Hepatocyte (in vitro differentiated cells): ENCODE measurements at regions not wholly inside any gene's neighbourhood (a gene's known extent, or its start where the extent isn't known, plus 50 kb on each side); places are given as distances from the start of the nearest gene placed in this dataset.

Experiments
- DNase-seq: peaks from one replicate; pipeline ENCODE4 v3.0.0-alpha.2; 2016; ENCODE audit warnings: low spot score
- H2AFZ ChIP-seq: fragments of 200-600 bp; sonication (generic); 2 replicates; pipeline ENCODE4 v1.6.0; 2016; ENCODE audit warnings: antibody characterized with exemption, mild to moderate bottlenecking
- H3K27ac ChIP-seq: fragments of 200-600 bp; sonication (generic); 2 replicates; pipeline ENCODE4 v1.5.1; 2016; ENCODE audit warnings: mild to moderate bottlenecking
- H3K27me3 ChIP-seq: fragments of 200-600 bp; sonication (generic); 2 replicates; pipeline ENCODE4 v1.6.1; 2016
- H3K36me3 ChIP-seq: fragments of 200-600 bp; sonication (generic); replicated peaks from 2 replicates; pipeline ENCODE4 v1.5.1; 2016; ENCODE audit warnings: low read depth; ENCODE audit not compliant: insufficient read depth
- H3K4me1 ChIP-seq: fragments of 200-600 bp; sonication (generic); 2 replicates; pipeline ENCODE4 v1.5.1; 2016; ENCODE audit warnings: mild to moderate bottlenecking, moderate library complexity; ENCODE audit not compliant: insufficient read depth
- H3K4me2 ChIP-seq: fragments of 200-600 bp; sonication (generic); 2 replicates; pipeline ENCODE4 v1.6.0; 2016
- H3K4me3 ChIP-seq: fragments of 200-600 bp; sonication (generic); 2 replicates; pipeline ENCODE4 v1.5.1; 2016; ENCODE audit warnings: mild to moderate bottlenecking
- H3K79me2 ChIP-seq: fragments of 200-600 bp; sonication (generic); 2 replicates; pipeline ENCODE4 v1.6.0; 2017; ENCODE audit warnings: mild to moderate bottlenecking
- H3K9me2 ChIP-seq: fragments of 200-600 bp; sonication (generic); replicated peaks from 2 replicates; pipeline ENCODE4 v1.6.0; 2017; ENCODE audit warnings: mild to moderate bottlenecking; ENCODE audit not compliant: insufficient read depth
- H3K9me3 ChIP-seq: fragments of 200-600 bp; sonication (generic); 2 replicates; pipeline ENCODE4 v1.5.1; 2016; ENCODE audit warnings: low read depth, mild to moderate bottlenecking
- H4K20me1 ChIP-seq: fragments of 200-600 bp; sonication (generic); 2 replicates; pipeline ENCODE4 v1.6.0; 2016; ENCODE audit warnings: mild to moderate bottlenecking; ENCODE audit not compliant: insufficient read depth, poor library complexity, severe bottlenecking
- EZH2 ChIP-seq: fragments of 200-600 bp; sonication (generic); IDR thresholded peaks from 2 replicates; pipeline ENCODE4 v1.6.1; 2016; ENCODE audit warnings: antibody characterized with exemption, mild to moderate bottlenecking, borderline replicate concordance
- EZH2phosphoT487 ChIP-seq: fragments of 200-600 bp; sonication (generic); IDR thresholded peaks from one replicate; pipeline ENCODE4 v1.6.1; 2018; ENCODE audit warnings: antibody characterized with exemption, mild to moderate bottlenecking, low read depth, moderate library complexity; ENCODE audit not compliant: unreplicated experiment, severe bottlenecking
- WGBS: methylation state at CpG from one replicate; pipeline ENCODE4 v1.1.6; 2016; ENCODE audit warnings: low lambda C conversion rate; ENCODE audit errors: missing lambda C conversion rate; 5-methylcytosine and 5-hydroxymethylcytosine counted together
- TF ChIP-seq, protein P1 (sequence below): fragments of 200-600 bp; sonication (generic); IDR thresholded peaks from 2 replicates; pipeline ENCODE4 v1.5.1; 2016; ENCODE audit warnings: antibody characterized with exemption, mild to moderate bottlenecking; ENCODE audit not compliant: poor library complexity

DNA sequence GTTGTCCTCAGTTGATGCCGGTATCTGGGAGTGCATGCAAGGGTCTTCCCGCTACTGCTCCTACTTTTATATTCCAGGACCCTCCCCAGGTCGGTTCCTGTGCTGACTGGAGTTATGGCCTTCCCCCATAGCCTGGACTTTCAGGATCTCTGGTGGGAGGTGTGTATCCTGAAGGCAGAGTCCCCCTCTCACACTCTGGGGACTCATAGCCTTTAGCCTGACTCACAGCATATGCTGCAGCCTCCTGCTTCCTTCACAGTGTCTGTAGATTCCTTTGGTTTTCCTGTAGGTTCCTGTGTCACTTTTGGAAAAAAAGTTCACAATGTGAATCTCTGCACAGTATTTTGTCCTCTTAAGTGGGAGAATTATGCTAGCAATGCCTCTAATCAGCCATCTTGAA, 180.6 kb upstream of the RBMS3 start:
- no peaks in the 10 kb centered on the region for H3K79me2 ChIP-seq
- H3K9me3 ChIP-seq: no peaks in the 10 kb centered on the region
- H3K9me2 ChIP-seq: no peaks in the 10 kb centered on the region
- no peak overlapping the region for H3K4me2 ChIP-seq
- H3K27ac ChIP-seq: no peak overlapping the region
- WGBS: 86% methylated on average over 3 of the region's 3 CpGs
- H3K27me3 ChIP-seq: no peaks in the 10 kb centered on the region
- TF ChIP-seq, protein P1, sequence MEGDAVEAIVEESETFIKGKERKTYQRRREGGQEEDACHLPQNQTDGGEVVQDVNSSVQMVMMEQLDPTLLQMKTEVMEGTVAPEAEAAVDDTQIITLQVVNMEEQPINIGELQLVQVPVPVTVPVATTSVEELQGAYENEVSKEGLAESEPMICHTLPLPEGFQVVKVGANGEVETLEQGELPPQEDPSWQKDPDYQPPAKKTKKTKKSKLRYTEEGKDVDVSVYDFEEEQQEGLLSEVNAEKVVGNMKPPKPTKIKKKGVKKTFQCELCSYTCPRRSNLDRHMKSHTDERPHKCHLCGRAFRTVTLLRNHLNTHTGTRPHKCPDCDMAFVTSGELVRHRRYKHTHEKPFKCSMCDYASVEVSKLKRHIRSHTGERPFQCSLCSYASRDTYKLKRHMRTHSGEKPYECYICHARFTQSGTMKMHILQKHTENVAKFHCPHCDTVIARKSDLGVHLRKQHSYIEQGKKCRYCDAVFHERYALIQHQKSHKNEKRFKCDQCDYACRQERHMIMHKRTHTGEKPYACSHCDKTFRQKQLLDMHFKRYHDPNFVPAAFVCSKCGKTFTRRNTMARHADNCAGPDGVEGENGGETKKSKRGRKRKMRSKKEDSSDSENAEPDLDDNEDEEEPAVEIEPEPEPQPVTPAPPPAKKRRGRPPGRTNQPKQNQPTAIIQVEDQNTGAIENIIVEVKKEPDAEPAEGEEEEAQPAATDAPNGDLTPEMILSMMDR: no peak
- no peak overlapping the region for H2AFZ ChIP-seq
- H3K4me3 ChIP-seq: no peak overlapping the region
- H3K36me3 ChIP-seq: no peaks in the 10 kb centered on the region
- no peaks in the 10 kb centered on the region for H3K4me1 ChIP-seq
- DNase-seq: no peak
- no peaks in the 10 kb centered on the region for H4K20me1 ChIP-seq

DNA sequence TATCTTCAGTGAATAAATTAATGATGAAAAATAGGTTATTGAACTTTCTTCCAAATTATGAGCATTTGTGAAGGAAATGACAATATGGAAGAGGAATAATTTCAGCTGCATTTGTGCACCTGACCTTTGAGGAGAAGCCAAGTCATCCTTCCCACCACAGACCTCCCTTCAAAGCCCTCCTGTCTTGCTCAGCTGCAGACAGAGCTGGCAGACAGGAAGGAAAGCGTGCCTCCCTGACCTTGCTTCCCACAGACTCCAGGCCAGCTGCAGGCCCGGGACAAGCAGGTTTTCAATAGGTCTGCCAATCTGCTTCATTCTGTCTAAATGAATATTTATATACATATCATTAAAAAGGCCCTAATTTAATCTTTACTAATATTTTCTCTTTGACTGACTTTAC, 152.9 kb upstream of the RBMS3 start:
- H4K20me1 ChIP-seq: no peaks in the 10 kb centered on the region
- H3K27me3 ChIP-seq: no peaks in the 10 kb centered on the region
- no peaks in the 10 kb centered on the region for H3K36me3 ChIP-seq
- H2AFZ ChIP-seq: no peak overlapping the region
- no peak overlapping the region for H3K27ac ChIP-seq
- DNase-seq: no peak
- 45% methylated on average over 2 of the region's 2 CpGs for WGBS
- H3K9me2 ChIP-seq: no peaks in the 10 kb centered on the region
- H3K4me2 ChIP-seq: no peak overlapping the region
- no peak overlapping the region for H3K4me3 ChIP-seq
- H3K79me2 ChIP-seq: no peaks in the 10 kb centered on the region
- H3K4me1 ChIP-seq: no peaks in the 10 kb centered on the region
- no peaks in the 10 kb centered on the region for H3K9me3 ChIP-seq
- TF ChIP-seq, protein P1: no peak
- TF ChIP-seq EZH2phosphoT487 (no peak), EZH2 (no peak)

DNA sequence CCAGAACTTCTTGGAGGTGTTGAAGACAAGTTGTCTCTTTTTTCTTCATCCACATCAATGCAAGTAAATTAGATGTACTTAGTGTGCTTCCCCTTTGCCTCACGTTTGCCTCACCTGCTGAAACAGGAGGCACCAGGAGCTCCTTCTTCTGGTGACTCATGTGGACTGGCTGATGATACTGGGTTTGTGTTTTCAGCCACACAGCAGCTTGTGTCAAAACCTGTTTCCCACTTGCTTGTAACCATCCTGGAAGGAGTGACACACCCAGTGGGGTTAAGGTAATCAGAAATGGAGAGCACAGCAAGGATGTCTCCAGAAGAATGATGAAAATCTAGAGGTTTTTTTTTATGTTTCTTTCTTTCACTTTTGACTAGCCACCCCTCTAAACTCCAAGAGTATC, 143.3 kb upstream of the RBMS3 start:
- Histone ChIP-seq H2AFZ (no peak overlapping the region), H3K36me3 (no peaks in the 10 kb centered on the region), H3K4me2 (no peak overlapping the region), H3K4me1 (peaks cover 5% of the 10 kb centered on the region), H3K9me2 (no peaks in the 10 kb centered on the region), H3K4me3 (no peak overlapping the region), H3K79me2 (no peaks in the 10 kb centered on the region), H4K20me1 (no peaks in the 10 kb centered on the region), H3K27ac (no peak overlapping the region), H3K9me3 (no peaks in the 10 kb centered on the region), H3K27me3 (no peaks in the 10 kb centered on the region)
- 69% methylated on average over 1 of the region's 1 CpG for WGBS
- DNase-seq: no peak
- TF ChIP-seq EZH2 (no peak), EZH2phosphoT487 (no peak)
- TF ChIP-seq, protein P1: no peak

DNA sequence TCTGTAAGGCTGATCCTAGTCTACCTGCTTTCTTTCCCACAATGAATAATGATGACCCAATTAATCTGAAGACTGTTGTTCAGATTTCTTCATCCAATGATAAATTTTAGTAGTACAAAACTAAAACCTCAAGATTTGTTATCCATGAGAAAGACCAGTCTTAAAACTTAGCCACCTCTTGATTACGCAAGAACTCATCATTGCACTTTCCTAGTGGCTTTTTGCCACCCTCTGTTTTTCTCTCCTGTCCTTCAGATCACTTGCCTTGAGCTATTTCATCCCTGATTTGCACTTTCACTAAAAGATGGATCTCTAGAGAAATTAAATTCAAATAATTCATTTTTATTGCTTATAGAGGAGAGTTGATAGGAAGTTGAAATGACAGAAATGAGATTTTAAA, 142.7 kb upstream of the RBMS3 start:
- no peaks in the 10 kb centered on the region for H3K9me3 ChIP-seq
- H3K27ac ChIP-seq: no peak overlapping the region
- H3K36me3 ChIP-seq: no peaks in the 10 kb centered on the region
- peaks cover 5% of the 10 kb centered on the region for H3K4me1 ChIP-seq
- no peaks in the 10 kb centered on the region for H3K79me2 ChIP-seq
- no peaks in the 10 kb centered on the region for H3K9me2 ChIP-seq
- H3K4me3 ChIP-seq: no peak overlapping the region
- H3K27me3 ChIP-seq: no peaks in the 10 kb centered on the region
- no peaks in the 10 kb centered on the region for H4K20me1 ChIP-seq
- TF ChIP-seq EZH2phosphoT487 (no peak), EZH2 (no peak)
- TF ChIP-seq, protein P1: no peak
- 97% methylated on average over 1 of the region's 1 CpG for WGBS
- DNase-seq: no peak
- no peak overlapping the region for H2AFZ ChIP-seq
- H3K4me2 ChIP-seq: no peak overlapping the region
